GM23248 (cell line): ENCODE measurements at regions not wholly inside any gene's neighbourhood (a gene's known extent, or its start where the extent isn't known, plus 50 kb on each side); places are given as distances from the start of the nearest gene placed in this dataset.

ENCODE experiments used
- DNase-seq: peaks from one replicate; pipeline ENCODE4 v3.0.0-alpha.2; 2015
- H2AFZ ChIP-seq: fragments of 200-600 bp; sonication (generic); 2 replicates; pipeline ENCODE4 v1.6.1; 2016; ENCODE audit warnings: antibody characterized with exemption
- H3F3A ChIP-seq: fragments of 200-600 bp; sonication (generic); 2 replicates; pipeline ENCODE4 v1.6.1; 2016; ENCODE audit warnings: mild to moderate bottlenecking, antibody characterized with exemption, mixed run types; ENCODE audit not compliant: insufficient read depth
- H3K27ac ChIP-seq: fragments of 200-600 bp; sonication (generic); 2 replicates; pipeline ENCODE4 v1.5.1; 2016; ENCODE audit warnings: mild to moderate bottlenecking
- H3K27me3 ChIP-seq: fragments of 200-600 bp; sonication (generic); replicated peaks from 2 replicates; pipeline ENCODE4 v1.6.1; 2016; ENCODE audit warnings: mild to moderate bottlenecking; ENCODE audit not compliant: insufficient read depth
- H3K36me3 ChIP-seq: fragments of 200-600 bp; sonication (generic); 2 replicates; pipeline ENCODE4 v1.6.1; 2016; ENCODE audit warnings: low read depth, mild to moderate bottlenecking
- H3K4me1 ChIP-seq: fragments of 200-600 bp; sonication (generic); 2 replicates; pipeline ENCODE4 v1.6.1; 2016; ENCODE audit warnings: mild to moderate bottlenecking; ENCODE audit not compliant: insufficient read depth
- H3K4me2 ChIP-seq: fragments of 200-600 bp; sonication (generic); one replicate; pipeline ENCODE4 v1.6.1; 2016; ENCODE audit warnings: mild to moderate bottlenecking; ENCODE audit not compliant: unreplicated experiment
- H3K4me3 ChIP-seq: fragments of 200-600 bp; sonication (generic); 2 replicates; pipeline ENCODE4 v1.5.1; 2016; ENCODE audit warnings: mild to moderate bottlenecking
- H3K79me2 ChIP-seq: fragments of 200-600 bp; sonication (generic); 2 replicates; pipeline ENCODE4 v1.6.1; 2016; ENCODE audit warnings: mild to moderate bottlenecking; ENCODE audit not compliant: insufficient read depth
- H3K9ac ChIP-seq: fragments of 200-600 bp; sonication (generic); 2 replicates; pipeline ENCODE4 v1.6.1; 2016; ENCODE audit warnings: mild to moderate bottlenecking
- H3K9me2 ChIP-seq: fragments of 200-600 bp; sonication (generic); 2 replicates; pipeline ENCODE4 v1.6.1; 2016; ENCODE audit warnings: mixed run types, mild to moderate bottlenecking, moderate library complexity; ENCODE audit not compliant: insufficient read depth
- H3K9me3 ChIP-seq: fragments of 200-600 bp; sonication (generic); one replicate; pipeline ENCODE4 v1.6.1; 2017; ENCODE audit warnings: low read depth
- H4K20me1 ChIP-seq: fragments of 200-600 bp; sonication (generic); 2 replicates; pipeline ENCODE4 v1.6.0; 2016; ENCODE audit not compliant: insufficient read depth
- EZH2 ChIP-seq: fragments of 200-600 bp; sonication (generic); IDR thresholded peaks from 2 replicates; pipeline ENCODE4 v1.6.1; 2018; ENCODE audit warnings: antibody characterized with exemption, mild to moderate bottlenecking; ENCODE audit not compliant: insufficient read depth, poor library complexity, severe bottlenecking
- EZH2phosphoT487 ChIP-seq: fragments of 200-600 bp; sonication (generic); IDR thresholded peaks from 2 replicates; pipeline ENCODE4 v1.6.1; 2018; ENCODE audit warnings: antibody characterized with exemption, moderate library complexity, mild to moderate bottlenecking, low read depth; ENCODE audit not compliant: insufficient read depth
- WGBS, 2 experiments: methylation state at CpG; one replicate each; pipeline ENCODE4 v1.1.6; 2015 to 2017; ENCODE audit warnings: low lambda C conversion rate in 2 of 2, low coverage in 1 of 2; ENCODE audit errors: missing lambda C conversion rate in 2 of 2; 5-methylcytosine and 5-hydroxymethylcytosine counted together
- in situ Hi-C: fragments of 300-500 bp; cut with MboI; formaldehyde crosslinking; loops from 2 replicates; pipeline ENCODE4 v1.15.0; 2020

- Histone ChIP-seq H3K27me3 (peaks cover 26% of the 10 kb centered on the region), H4K20me1 (no peaks in the 10 kb centered on the region), H3K4me3 (no peak overlapping the region), H3K4me1 (no peaks in the 10 kb centered on the region), H3K9me3 (no peaks in the 10 kb centered on the region), H3F3A (no peaks in the 10 kb centered on the region), H3K9me2 (no peaks in the 10 kb centered on the region), H3K27ac (no peak overlapping the region), H3K4me2 (no peak overlapping the region), H3K36me3 (no peaks in the 10 kb centered on the region), H3K79me2 (no peaks in the 10 kb centered on the region), H2AFZ (no peak overlapping the region), H3K9ac (no peak overlapping the region)
- TF ChIP-seq EZH2 (no peak), EZH2phosphoT487 (no peak)
- WGBS, 2 experiments: 51 to 61% methylated on average over 3 to 4 of the region's 4 CpGs
- peak; percentile 2 for DNase-seq
- in situ Hi-C loops: no loop called here
Measured at GRCh38 chr10:111875725-111876124, 307.8 kb downstream of the GPAM start.

GRCh38 chr10:111877258-111877657 lies 306.3 kb downstream of the GPAM start:
- H3K79me2 ChIP-seq: no peaks in the 10 kb centered on the region
- WGBS, 2 experiments: 2 to 8% methylated on average over 3 of the region's 3 CpGs
- no peaks in the 10 kb centered on the region for H4K20me1 ChIP-seq
- no peak overlapping the region for H3K9ac ChIP-seq
- H3K27me3 ChIP-seq: peaks cover 17% of the 10 kb centered on the region
- no peak overlapping the region for H3K4me3 ChIP-seq
- TF ChIP-seq EZH2: no peak
- no peak for TF ChIP-seq EZH2phosphoT487
- no peak overlapping the region for H3K4me2 ChIP-seq
- no peaks in the 10 kb centered on the region for H3F3A ChIP-seq
- no peaks in the 10 kb centered on the region for H3K36me3 ChIP-seq
- no peaks in the 10 kb centered on the region for H3K4me1 ChIP-seq
- DNase-seq: no peak
- no peak overlapping the region for H3K27ac ChIP-seq
- no peak overlapping the region for H2AFZ ChIP-seq
- in situ Hi-C loops: no loop called here
- no peaks in the 10 kb centered on the region for H3K9me2 ChIP-seq
- no peaks in the 10 kb centered on the region for H3K9me3 ChIP-seq

- H3K9me2 ChIP-seq: no peaks in the 10 kb centered on the region
- H3K4me2 ChIP-seq: no peak overlapping the region
- H3K36me3 ChIP-seq: no peaks in the 10 kb centered on the region
- H3K4me1 ChIP-seq: no peaks in the 10 kb centered on the region
- H3K4me3 ChIP-seq: no peak overlapping the region
- no peaks in the 10 kb centered on the region for H4K20me1 ChIP-seq
- no peak overlapping the region for H2AFZ ChIP-seq
- H3F3A ChIP-seq: no peaks in the 10 kb centered on the region
- H3K27me3 ChIP-seq: peaks cover 11% of the 10 kb centered on the region
- in situ Hi-C loops: no loop called here
- no peak overlapping the region for H3K27ac ChIP-seq
- H3K9ac ChIP-seq: no peak overlapping the region
- no peaks in the 10 kb centered on the region for H3K9me3 ChIP-seq
- WGBS, 2 experiments: 3 to 7% methylated on average over 2 of the region's 2 CpGs
- no peak for DNase-seq
- no peaks in the 10 kb centered on the region for H3K79me2 ChIP-seq
- TF ChIP-seq EZH2phosphoT487: no peak
Measured at GRCh38 chr10:111879969-111880368, 303.6 kb downstream of the GPAM start.

- in situ Hi-C loops: no loop called here
Measured at GRCh38 chr10:111885046-111885445, 298.5 kb downstream of the GPAM start.

GRCh38 chr10:111885919-111886318 lies 297.6 kb downstream of the GPAM start:
- Histone ChIP-seq H2AFZ (no peak overlapping the region), H3K27ac (no peak overlapping the region), H4K20me1 (no peaks in the 10 kb centered on the region), H3K9me2 (no peaks in the 10 kb centered on the region), H3K4me2 (no peak overlapping the region), H3K4me3 (no peak overlapping the region), H3K9me3 (no peaks in the 10 kb centered on the region), H3K4me1 (no peaks in the 10 kb centered on the region), H3K27me3 (peaks cover 12% of the 10 kb centered on the region; the same call in 1 of the 2 replicates), H3F3A (no peaks in the 10 kb centered on the region), H3K36me3 (no peaks in the 10 kb centered on the region), H3K79me2 (no peaks in the 10 kb centered on the region), H3K9ac (no peak overlapping the region)
- in situ Hi-C loops: no loop called here
- no peak for DNase-seq
- no peak for TF ChIP-seq EZH2
- TF ChIP-seq EZH2phosphoT487: no peak
- 58 to 64% methylated on average over 6 of the region's 6 CpGs for WGBS, 2 experiments

More at GRCh38 chr10:111885046-111885445, 298.5 kb downstream of the GPAM start:
- no peaks in the 10 kb centered on the region for H3F3A ChIP-seq
- H3K27me3 ChIP-seq: peaks cover 5% of the 10 kb centered on the region; the same call in 1 of the 2 replicates
- no peaks in the 10 kb centered on the region for H3K9me3 ChIP-seq
- TF ChIP-seq EZH2phosphoT487: no peak
- no peak for TF ChIP-seq EZH2
- no peak overlapping the region for H3K4me2 ChIP-seq
- no peaks in the 10 kb centered on the region for H4K20me1 ChIP-seq
- H3K36me3 ChIP-seq: no peaks in the 10 kb centered on the region
- no peak for DNase-seq
- 26 to 33% methylated on average over 1 of the region's 1 CpG for WGBS, 2 experiments
- no peaks in the 10 kb centered on the region for H3K4me1 ChIP-seq
- H3K9ac ChIP-seq: no peak overlapping the region
- no peaks in the 10 kb centered on the region for H3K9me2 ChIP-seq
- H3K4me3 ChIP-seq: no peak overlapping the region
- no peaks in the 10 kb centered on the region for H3K79me2 ChIP-seq
- no peak overlapping the region for H2AFZ ChIP-seq
- no peak overlapping the region for H3K27ac ChIP-seq
